Panc1 (cell line): ENCODE measurements at regions not wholly inside any gene's neighbourhood (a gene's known extent, or its start where the extent isn't known, plus 50 kb on each side); places are given as distances from the start of the nearest gene placed in this dataset.
A peak's percentile ranks its signal among the peaks of the same experiment; 100 is the strongest.

Experiments
- CTCF ChIP-seq: fragments of 450-650 bp; IDR thresholded peaks from 2 replicates; pipeline ENCODE4 v1.5.1; 2017; ENCODE audit warnings: mild to moderate bottlenecking
- POLR2AphosphoS5 ChIP-seq: IDR thresholded peaks from 2 replicates; pipeline ENCODE4 v1.6.1; 2012; ENCODE audit warnings: mild to moderate bottlenecking, low read depth, low read length, moderate library complexity
- REST ChIP-seq, 2 experiments: IDR thresholded peaks; 2 replicates each; pipeline ENCODE4 v1.6.1; 2011 to 2012; ENCODE audit warnings: low read depth in 2 of 2, control low read depth in 1 of 2, low read length in 1 of 2, mild to moderate bottlenecking in 1 of 2, moderate library complexity in 1 of 2; ENCODE audit not compliant: insufficient read depth in 1 of 2
- SIN3A ChIP-seq: IDR thresholded peaks from 2 replicates; pipeline ENCODE4 v1.6.1; 2012; ENCODE audit warnings: low read depth, mild to moderate bottlenecking, low read length, moderate library complexity, borderline replicate concordance; ENCODE audit not compliant: insufficient read depth
- TCF7L2 ChIP-seq: IDR thresholded peaks from 2 replicates; pipeline ENCODE4 v1.6.1; 2011; ENCODE audit warnings: mild to moderate bottlenecking, low read depth, low read length, inconsistent platforms

GRCh38 chr12:89775063-89775985, 66.7 kb upstream of the ATP2B1 start:
- TF ChIP-seq CTCF (no peak), POLR2AphosphoS5 (no peak), REST (IDR thresholded peaks at IDR 0.05; ENCODE audit: insufficient read depth in 1 of 2, low read depth in 2 of 2, low read length in 1 of 2) (no peak), TCF7L2 (peak; percentile 77), SIN3A (no peak)
